GM18858 (cell line): ENCODE measurements at regions not wholly inside any gene's neighbourhood (a gene's known extent, or its start where the extent isn't known, plus 50 kb on each side); places are given as distances from the start of the nearest gene placed in this dataset.
"Not testable (repeated sequence)": the region's sequence is repeated elsewhere in the genome, so short reads cannot be mapped to it uniquely, and the experiment has no call there.

Experiments used
- ATAC-seq: cut with Tn5 transposase; IDR thresholded peaks from one replicate; pipeline ENCODE4 v1.9.1; 2021; ENCODE audit not compliant: unreplicated experiment

- ATAC-seq: no peak
Observed at GRCh38 chr6:49284180-49284579, 178.9 kb downstream of the MMUT start.

GRCh38 chr6:49274809-49275769 is 188.0 kb downstream of the MMUT start:
- not testable (repeated sequence) for ATAC-seq

- no peak for ATAC-seq
Observed at GRCh38 chr6:49269190-49269589, 193.9 kb downstream of the MMUT start.

- no peak for ATAC-seq
Observed at GRCh38 chr6:49264909-49265308, 198.1 kb downstream of the MMUT start.

GRCh38 chr6:49264496-49264895 is 198.6 kb downstream of the MMUT start:
- no peak for ATAC-seq

- ATAC-seq: no peak
Observed at GRCh38 chr6:49257549-49257948, 205.5 kb downstream of the MMUT start.

- no peak for ATAC-seq
Observed at GRCh38 chr6:49255335-49255734, 207.7 kb downstream of the MMUT start.

- no peak for ATAC-seq
Observed at GRCh38 chr6:49252901-49253300, 210.2 kb downstream of the MMUT start.

GRCh38 chr6:49233483-49233882 is 229.6 kb downstream of the MMUT start:
- no peak for ATAC-seq

- no peak for ATAC-seq
Observed at GRCh38 chr6:49225471-49225870, 237.6 kb downstream of the MMUT start.

- no peak for ATAC-seq
Observed at GRCh38 chr6:49220293-49220692, 242.8 kb downstream of the MMUT start.

GRCh38 chr6:49205526-49205925 is 257.5 kb downstream of the MMUT start:
- ATAC-seq: no peak

- no peak for ATAC-seq
Observed at GRCh38 chr6:49202924-49203536, 260.0 kb downstream of the MMUT start.

GRCh38 chr6:49198015-49198414 is 265.0 kb downstream of the MMUT start:
- no peak for ATAC-seq

GRCh38 chr6:49162379-49162778 is 300.7 kb downstream of the MMUT start:
- ATAC-seq: not testable (repeated sequence)

GRCh38 chr6:49155316-49155715 is 307.7 kb downstream of the MMUT start:
- no peak for ATAC-seq

- ATAC-seq: no peak
Observed at GRCh38 chr6:49151957-49152356, 311.1 kb downstream of the MMUT start.

GRCh38 chr6:49151461-49151860 is 311.6 kb downstream of the MMUT start:
- no peak for ATAC-seq

GRCh38 chr6:49151033-49151432 is 312.0 kb downstream of the MMUT start:
- ATAC-seq: no peak

- ATAC-seq: no peak
Observed at GRCh38 chr6:49145280-49145679, 317.8 kb downstream of the MMUT start.

GRCh38 chr6:49142421-49143151 is 320.5 kb downstream of the MMUT start:
- no peak for ATAC-seq

GRCh38 chr6:49121970-49122369 is 341.1 kb downstream of the MMUT start:
- no peak for ATAC-seq
